Gastrocnemius medialis (tissue), 4 donors: ENCODE measurements at regions not wholly inside any gene's neighbourhood (a gene's known extent, or its start where the extent isn't known, plus 50 kb on each side); places are given as distances from the start of the nearest gene placed in this dataset.

Experiments used
- CTCF ChIP-seq, 5 experiments: fragments of 450-650 bp in 3 of 5; fragments of 200-600 bp in 2 of 5; sonication (generic) in 2 of 5; IDR thresholded peaks in 4 of 5; conservative IDR thresholded peaks in 1 of 5; 1 replicate in 4 of 5; 2 replicates in 1 of 5; pipeline ENCODE4 v1.5.1; 2016 to 2019; ENCODE audit warnings: antibody characterized with exemption in 5 of 5, mild to moderate bottlenecking in 3 of 5, moderate library complexity in 3 of 5
- POLR2A ChIP-seq, 2 donors: fragments of 450-650 bp; IDR thresholded peaks; one replicate each; pipeline ENCODE4 v1.6.1; 2017; ENCODE audit warnings: antibody characterized with exemption in 2 of 2, mild to moderate bottlenecking in 2 of 2, moderate library complexity in 2 of 2

- TF ChIP-seq CTCF (IDR thresholded peaks at IDR 0.05 in 4 of 5, conservative IDR thresholded peaks at IDR 0.05 in 1 of 5), result no peak
- no peak for TF ChIP-seq POLR2A (IDR thresholded peaks at IDR 0.05)
These were observed 615.5 kb upstream of the ADAMTS5 start for GRCh38 chr21:27582246-27582947.
